ENCODE measurements at regions not wholly inside any gene's neighbourhood (a gene's known extent, or its start where the extent isn't known, plus 50 kb on each side); places are given as distances from the start of the nearest gene placed in this dataset.

GRCh38 chrX:16002185-16002584 is 121.2 kb upstream of the GRPR start:
- Mint-ChIP-seq H3K27ac (no peak overlapping the region), H3K36me3 (no peaks in the 10 kb centered on the region), H3K9me3 (no peaks in the 10 kb centered on the region)
- ATAC-seq (no peak), DNase-seq (ENCODE audit: low spot score in 2 of 2) (no peak)

- Mint-ChIP-seq H3K9me3 (peaks cover 0 to 5% of the 10 kb centered on the region in 2 donors), H3K27ac (no peak overlapping the region), H3K36me3 (no peaks in the 10 kb centered on the region)
- ATAC-seq, result no peak
- no peak for DNase-seq (ENCODE audit: low spot score in 2 of 2)
Observed at GRCh38 chrX:15998350-15998749, 125.0 kb upstream of the GRPR start.

- H3K36me3 Mint-ChIP-seq, result no peaks in the 10 kb centered on the region
- DNase-seq (ENCODE audit: low spot score in 2 of 2), result no peak
- H3K27ac Mint-ChIP-seq, result no peak overlapping the region
- peaks cover 0 to 10% of the 10 kb centered on the region in 2 donors for H3K9me3 Mint-ChIP-seq
- no peak for ATAC-seq
Observed at GRCh38 chrX:15989716-15990115, 133.6 kb upstream of the GRPR start.

GRCh38 chrX:15988661-15989603 is 134.3 kb upstream of the AP1S2 start:
- Mint-ChIP-seq H3K9me3 (peaks cover 0 to 10% of the 10 kb centered on the region in 2 donors), H3K36me3 (no peaks in the 10 kb centered on the region), H3K27ac (no peak overlapping the region)
- DNase-seq (ENCODE audit: low spot score in 2 of 2) (no peak), ATAC-seq (no peak)

- H3K36me3 Mint-ChIP-seq, result no peaks in the 10 kb centered on the region
- ATAC-seq (peak; percentile 97 to 99), DNase-seq (ENCODE audit: low spot score in 2 of 2) (peak; percentile 7 to 59)
- peaks cover 0 to 10% of the 10 kb centered on the region in 2 donors for H3K9me3 Mint-ChIP-seq
- no peak overlapping the region for H3K27ac Mint-ChIP-seq
Observed at GRCh38 chrX:15985937-15986336, 131.3 kb upstream of the AP1S2 start.

GRCh38 chrX:15983034-15983433 is 128.4 kb upstream of the AP1S2 start:
- H3K27ac Mint-ChIP-seq, result no peak overlapping the region
- no peak for ATAC-seq
- no peaks in the 10 kb centered on the region for H3K36me3 Mint-ChIP-seq
- H3K9me3 Mint-ChIP-seq, result peaks cover 0 to 10% of the 10 kb centered on the region in 2 donors
- DNase-seq (ENCODE audit: low spot score in 2 of 2), result no peak

- no peak for DNase-seq (ENCODE audit: low spot score in 2 of 2)
Observed at GRCh38 chrX:15977644-15978043, 123.0 kb upstream of the AP1S2 start.

GRCh38 chrX:15976396-15976795 is 121.8 kb upstream of the AP1S2 start:
- no peak for ATAC-seq
- DNase-seq (ENCODE audit: low spot score in 2 of 2), result no peak
- no peaks in the 10 kb centered on the region for H3K36me3 Mint-ChIP-seq
- no peaks in the 10 kb centered on the region for H3K9me3 Mint-ChIP-seq
- no peak overlapping the region for H3K27ac Mint-ChIP-seq

More at GRCh38 chrX:15977644-15978043, 123.0 kb upstream of the AP1S2 start:
- Mint-ChIP-seq H3K9me3 (no peaks in the 10 kb centered on the region), H3K36me3 (no peaks in the 10 kb centered on the region), H3K27ac (no peak overlapping the region)
- no peak for ATAC-seq

GRCh38 chrX:15973946-15974345 is 119.3 kb upstream of the AP1S2 start:
- Mint-ChIP-seq H3K36me3 (no peaks in the 10 kb centered on the region), H3K27ac (no peak overlapping the region), H3K9me3 (no peaks in the 10 kb centered on the region)
- ATAC-seq (no peak), DNase-seq (ENCODE audit: low spot score in 2 of 2) (no peak)

- Mint-ChIP-seq H3K36me3 (no peaks in the 10 kb centered on the region), H3K27ac (no peak overlapping the region), H3K9me3 (no peaks in the 10 kb centered on the region)
- DNase-seq (ENCODE audit: low spot score in 2 of 2) (peak in 1 of 2 donors; percentile 4), ATAC-seq (peak; percentile 48 to 87)
Observed at GRCh38 chrX:15973299-15973698, 118.7 kb upstream of the AP1S2 start.

GRCh38 chrX:15971696-15972095 is 117.1 kb upstream of the AP1S2 start:
- DNase-seq (ENCODE audit: low spot score in 2 of 2) (no peak), ATAC-seq (no peak)
- Mint-ChIP-seq H3K36me3 (no peaks in the 10 kb centered on the region), H3K9me3 (no peaks in the 10 kb centered on the region), H3K27ac (no peak overlapping the region)

GRCh38 chrX:15963858-15964257 is 109.2 kb upstream of the AP1S2 start:
- no peaks in the 10 kb centered on the region for H3K36me3 Mint-ChIP-seq
- no peak for DNase-seq (ENCODE audit: low spot score in 2 of 2)
- no peak for ATAC-seq
- H3K27ac Mint-ChIP-seq, result no peak overlapping the region
- H3K9me3 Mint-ChIP-seq, result no peaks in the 10 kb centered on the region

GRCh38 chrX:15960237-15960636 is 105.6 kb upstream of the AP1S2 start:
- Mint-ChIP-seq H3K27ac (no peak overlapping the region), H3K9me3 (no peaks in the 10 kb centered on the region), H3K36me3 (no peaks in the 10 kb centered on the region)
- no peak for ATAC-seq
- DNase-seq (ENCODE audit: low spot score in 2 of 2), result no peak

GRCh38 chrX:15956681-15957080 is 102.1 kb upstream of the AP1S2 start:
- H3K9me3 Mint-ChIP-seq, result no peaks in the 10 kb centered on the region
- DNase-seq (ENCODE audit: low spot score in 2 of 2) (no peak), ATAC-seq (no peak)
- no peaks in the 10 kb centered on the region for H3K36me3 Mint-ChIP-seq
- no peak overlapping the region for H3K27ac Mint-ChIP-seq

GRCh38 chrX:15953801-15954200 is 99.2 kb upstream of the AP1S2 start:
- H3K27ac Mint-ChIP-seq, result no peak overlapping the region
- no peak for DNase-seq (ENCODE audit: low spot score in 2 of 2)
- no peaks in the 10 kb centered on the region for H3K36me3 Mint-ChIP-seq
- no peak for ATAC-seq
- H3K9me3 Mint-ChIP-seq, result no peaks in the 10 kb centered on the region

- H3K36me3 Mint-ChIP-seq, result no peaks in the 10 kb centered on the region
- no peak overlapping the region for H3K27ac Mint-ChIP-seq
- no peaks in the 10 kb centered on the region for H3K9me3 Mint-ChIP-seq
- ATAC-seq (no peak), DNase-seq (ENCODE audit: low spot score in 2 of 2) (no peak)
Observed at GRCh38 chrX:15952212-15952611, 97.6 kb upstream of the AP1S2 start.

- no peaks in the 10 kb centered on the region for H3K36me3 Mint-ChIP-seq
- ATAC-seq, result no peak
- no peak overlapping the region for H3K27ac Mint-ChIP-seq
- DNase-seq (ENCODE audit: low spot score in 2 of 2), result no peak
- H3K9me3 Mint-ChIP-seq, result no peaks in the 10 kb centered on the region
Observed at GRCh38 chrX:15948318-15948660, 93.7 kb upstream of the AP1S2 start.

- Mint-ChIP-seq H3K27ac (no peak overlapping the region), H3K9me3 (no peaks in the 10 kb centered on the region), H3K36me3 (no peaks in the 10 kb centered on the region)
- ATAC-seq, result no peak
- no peak for DNase-seq (ENCODE audit: low spot score in 2 of 2)
Observed at GRCh38 chrX:15947648-15948317, 93.2 kb upstream of the AP1S2 start.

All from activated naive CD4-positive, alpha-beta T cell treated with anti-CD3 and anti-CD28 coated beads, Interleukin-2, amount 50 U/mL, for 72 hours (primary cell).